ENCODE measurements at regions not wholly inside any gene's neighbourhood (a gene's known extent, or its start where the extent isn't known, plus 50 kb on each side); places are given as distances from the start of the nearest gene placed in this dataset.

DNA sequence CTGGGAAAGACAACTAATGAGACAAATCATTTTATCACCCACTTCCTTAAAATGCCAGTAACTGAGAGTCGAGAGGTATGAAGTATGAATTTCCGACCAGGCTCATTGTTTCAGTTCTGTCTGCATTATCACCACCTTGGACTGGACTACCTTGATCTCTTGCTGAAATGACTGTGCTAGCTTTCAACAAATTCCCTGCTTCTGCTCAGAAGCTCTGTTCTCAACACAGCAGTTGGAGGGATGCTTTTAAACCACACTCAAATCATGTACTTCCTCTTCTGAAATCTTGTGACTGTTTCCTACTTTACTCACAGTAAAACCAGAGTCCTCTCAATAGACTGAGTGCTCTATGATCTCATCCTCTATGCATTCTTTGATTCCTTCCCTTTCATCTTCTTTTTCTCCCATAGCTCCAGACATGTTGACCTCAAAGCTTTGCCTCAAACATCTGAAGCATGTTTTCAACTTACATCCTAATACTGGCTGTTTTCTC is 195.8 kb downstream of the KCNJ2 start:
- TF ChIP-seq, protein P1, sequence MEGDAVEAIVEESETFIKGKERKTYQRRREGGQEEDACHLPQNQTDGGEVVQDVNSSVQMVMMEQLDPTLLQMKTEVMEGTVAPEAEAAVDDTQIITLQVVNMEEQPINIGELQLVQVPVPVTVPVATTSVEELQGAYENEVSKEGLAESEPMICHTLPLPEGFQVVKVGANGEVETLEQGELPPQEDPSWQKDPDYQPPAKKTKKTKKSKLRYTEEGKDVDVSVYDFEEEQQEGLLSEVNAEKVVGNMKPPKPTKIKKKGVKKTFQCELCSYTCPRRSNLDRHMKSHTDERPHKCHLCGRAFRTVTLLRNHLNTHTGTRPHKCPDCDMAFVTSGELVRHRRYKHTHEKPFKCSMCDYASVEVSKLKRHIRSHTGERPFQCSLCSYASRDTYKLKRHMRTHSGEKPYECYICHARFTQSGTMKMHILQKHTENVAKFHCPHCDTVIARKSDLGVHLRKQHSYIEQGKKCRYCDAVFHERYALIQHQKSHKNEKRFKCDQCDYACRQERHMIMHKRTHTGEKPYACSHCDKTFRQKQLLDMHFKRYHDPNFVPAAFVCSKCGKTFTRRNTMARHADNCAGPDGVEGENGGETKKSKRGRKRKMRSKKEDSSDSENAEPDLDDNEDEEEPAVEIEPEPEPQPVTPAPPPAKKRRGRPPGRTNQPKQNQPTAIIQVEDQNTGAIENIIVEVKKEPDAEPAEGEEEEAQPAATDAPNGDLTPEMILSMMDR (IDR thresholded peaks at IDR 0.05): no peak
- Histone ChIP-seq H3K36me3 (no peaks in the 10 kb centered on the region), H3K27me3 (peaks cover 51% of the 10 kb centered on the region), H3K9me3 (no peaks in the 10 kb centered on the region), H3K4me1 (ENCODE audit: control insufficient read depth in 1 of 2, insufficient read depth in 1 of 2, low read depth in 1 of 2, low read length in 1 of 2) (no peaks in the 10 kb centered on the region), H3K27ac (peak overlapping the region; percentile 50), H3K4me3 (ENCODE audit: low read depth in 1 of 2, low read length in 1 of 2) (no peak overlapping the region)

DNA sequence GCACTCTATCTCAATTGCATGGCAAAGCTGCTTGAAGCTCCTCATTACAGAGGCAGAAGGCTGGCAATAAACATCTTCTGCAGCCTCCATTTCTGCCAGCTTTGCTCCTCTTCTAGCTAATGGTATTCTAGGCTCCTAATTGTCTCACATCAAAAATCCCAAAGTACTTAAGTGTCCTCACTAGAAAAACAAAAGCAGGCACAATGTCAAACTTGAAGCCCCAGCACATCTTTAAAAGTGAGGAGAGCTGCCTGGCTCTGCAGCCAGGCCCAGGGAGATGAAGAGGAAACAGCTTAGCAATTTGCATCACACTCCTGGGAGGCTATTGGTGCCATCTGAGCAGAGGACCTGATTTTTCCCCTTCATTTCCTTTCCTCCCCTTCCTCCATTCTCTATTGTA is 197.1 kb downstream of the KCNJ2 start:
- H3K9me3 ChIP-seq: no peaks in the 10 kb centered on the region

DNA sequence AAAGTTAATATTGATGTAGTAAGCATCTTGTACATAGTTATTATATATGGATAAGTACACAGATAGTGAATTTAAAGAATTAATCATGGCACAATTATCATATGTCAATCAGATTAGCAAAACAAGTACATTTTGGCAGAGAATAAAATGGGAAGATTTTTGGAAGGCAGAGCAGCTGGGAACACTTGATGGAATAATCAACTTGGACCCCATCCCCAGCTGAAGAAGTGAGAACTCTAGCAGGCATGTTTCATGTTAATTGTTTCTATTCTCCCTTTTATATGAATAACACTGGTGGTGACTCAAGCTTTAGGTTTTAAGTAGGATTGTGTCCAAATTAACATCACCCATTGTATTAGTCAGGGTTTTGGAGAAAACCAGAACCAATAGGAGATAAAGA is 198.7 kb downstream of the KCNJ2 start:
- Histone ChIP-seq H3K36me3 (no peaks in the 10 kb centered on the region), H3K4me1 (ENCODE audit: control insufficient read depth in 1 of 2, insufficient read depth in 1 of 2, low read depth in 1 of 2, low read length in 1 of 2) (peaks cover 3 to 4% of the 10 kb centered on the region in 2 experiments), H3K27ac (no peak overlapping the region), H3K9me3 (no peaks in the 10 kb centered on the region), H3K27me3 (peaks cover 31% of the 10 kb centered on the region), H3K4me3 (ENCODE audit: low read depth in 1 of 2, low read length in 1 of 2) (no peak overlapping the region)
- TF ChIP-seq, protein P1 (IDR thresholded peaks at IDR 0.05): no peak

More for the DNA sequence above, 197.1 kb downstream of the KCNJ2 start:
- Histone ChIP-seq H3K4me3 (ENCODE audit: low read depth in 1 of 2, low read length in 1 of 2) (no peak overlapping the region), H3K36me3 (no peaks in the 10 kb centered on the region), H3K27me3 (peaks cover 45% of the 10 kb centered on the region), H3K4me1 (ENCODE audit: control insufficient read depth in 1 of 2, insufficient read depth in 1 of 2, low read depth in 1 of 2, low read length in 1 of 2) (peaks cover 3 to 4% of the 10 kb centered on the region in 2 experiments), H3K27ac (no peak overlapping the region)
- TF ChIP-seq, protein P1 (IDR thresholded peaks at IDR 0.05): no peak

DNA sequence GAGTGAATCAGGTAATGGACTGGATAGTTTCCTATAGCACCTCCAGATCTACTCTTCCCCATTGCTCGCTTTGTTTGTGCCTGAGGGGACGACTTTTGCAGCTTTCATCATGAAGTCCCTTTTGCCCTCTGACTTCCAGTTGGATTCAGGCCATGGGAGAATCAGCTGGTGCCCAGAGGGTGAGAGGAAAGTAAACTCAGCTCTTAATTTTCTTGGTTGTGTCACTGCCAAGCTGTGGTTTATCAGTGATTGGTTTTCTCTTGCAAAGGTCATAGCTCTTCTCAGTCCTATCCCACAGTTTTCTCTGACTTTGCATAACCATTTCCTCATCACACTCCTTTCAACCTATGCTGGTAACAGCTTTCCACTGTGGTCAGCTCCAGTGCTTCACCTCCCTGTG is 200.1 kb downstream of the KCNJ2 start:
- no peak overlapping the region for H3K27ac ChIP-seq
- H3K27me3 ChIP-seq: peaks cover 17% of the 10 kb centered on the region
- H3K4me1 ChIP-seq (ENCODE audit: control insufficient read depth in 1 of 2, insufficient read depth in 1 of 2, low read depth in 1 of 2, low read length in 1 of 2): peaks cover 3 to 4% of the 10 kb centered on the region in 2 experiments
- H3K36me3 ChIP-seq: no peaks in the 10 kb centered on the region
- H3K4me3 ChIP-seq (ENCODE audit: low read depth in 1 of 2, low read length in 1 of 2): no peak overlapping the region
- no peaks in the 10 kb centered on the region for H3K9me3 ChIP-seq
- TF ChIP-seq, protein P1 (IDR thresholded peaks at IDR 0.05): no peak

DNA sequence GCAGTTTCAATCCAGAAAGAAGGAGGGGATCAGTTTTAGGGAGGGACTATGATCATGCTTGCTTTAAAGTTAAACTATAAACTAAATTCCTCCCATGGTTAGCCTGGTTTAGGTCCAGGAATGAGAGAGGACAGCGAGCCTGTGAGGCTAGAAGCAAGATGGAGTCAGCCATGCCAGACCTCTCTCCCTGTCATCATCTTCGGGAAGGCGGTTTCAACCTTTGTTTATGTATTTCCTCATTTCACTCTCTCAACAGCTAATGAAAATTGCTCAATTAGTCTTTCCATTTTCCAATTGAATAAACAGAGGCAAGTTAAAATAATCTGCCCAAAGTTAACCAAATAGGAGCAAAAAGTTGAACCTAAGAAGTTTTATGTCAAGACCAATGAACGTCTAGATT is 201.5 kb downstream of the KCNJ2 start:
- peaks cover 3 to 4% of the 10 kb centered on the region in 2 experiments for H3K4me1 ChIP-seq (ENCODE audit: control insufficient read depth in 1 of 2, insufficient read depth in 1 of 2, low read depth in 1 of 2, low read length in 1 of 2)
- peaks cover 12% of the 10 kb centered on the region for H3K27me3 ChIP-seq
- H3K9me3 ChIP-seq: no peaks in the 10 kb centered on the region
- H3K27ac ChIP-seq: no peak overlapping the region
- H3K4me3 ChIP-seq (ENCODE audit: low read depth in 1 of 2, low read length in 1 of 2): no peak overlapping the region
- TF ChIP-seq, protein P1 (IDR thresholded peaks at IDR 0.05): no peak
- H3K36me3 ChIP-seq: no peaks in the 10 kb centered on the region

DNA sequence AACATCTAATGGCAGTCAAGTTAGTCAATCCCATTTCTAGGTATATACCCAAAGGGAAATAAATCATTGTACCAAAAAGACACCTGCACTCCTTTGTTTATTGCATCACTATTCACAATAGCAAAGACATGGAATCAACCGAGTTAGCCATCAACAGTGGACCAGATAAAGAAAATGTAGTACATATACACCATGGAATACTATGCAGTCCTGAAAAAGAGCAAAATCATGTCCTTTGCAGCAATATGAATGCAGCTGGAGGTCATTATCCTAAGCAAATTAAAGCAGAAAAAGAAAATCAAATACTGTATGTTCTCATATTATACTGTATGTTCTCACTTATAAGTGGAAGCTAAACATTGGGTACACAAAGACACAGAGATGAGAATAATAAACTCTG is 204.0 kb downstream of the KCNJ2 start:
- TF ChIP-seq, protein P1 (IDR thresholded peaks at IDR 0.05): no peak
- Histone ChIP-seq H3K36me3 (no peaks in the 10 kb centered on the region), H3K27me3 (no peaks in the 10 kb centered on the region), H3K4me1 (ENCODE audit: control insufficient read depth in 1 of 2, insufficient read depth in 1 of 2, low read depth in 1 of 2, low read length in 1 of 2) (peaks cover 3 to 4% of the 10 kb centered on the region in 2 experiments), H3K4me3 (ENCODE audit: low read depth in 1 of 2, low read length in 1 of 2) (no peak overlapping the region), H3K9me3 (no peaks in the 10 kb centered on the region), H3K27ac (no peak overlapping the region)
